ENCODE measurements at regions not wholly inside any gene's neighbourhood (a gene's known extent, or its start where the extent isn't known, plus 50 kb on each side); places are given as distances from the start of the nearest gene placed in this dataset.

DNA sequence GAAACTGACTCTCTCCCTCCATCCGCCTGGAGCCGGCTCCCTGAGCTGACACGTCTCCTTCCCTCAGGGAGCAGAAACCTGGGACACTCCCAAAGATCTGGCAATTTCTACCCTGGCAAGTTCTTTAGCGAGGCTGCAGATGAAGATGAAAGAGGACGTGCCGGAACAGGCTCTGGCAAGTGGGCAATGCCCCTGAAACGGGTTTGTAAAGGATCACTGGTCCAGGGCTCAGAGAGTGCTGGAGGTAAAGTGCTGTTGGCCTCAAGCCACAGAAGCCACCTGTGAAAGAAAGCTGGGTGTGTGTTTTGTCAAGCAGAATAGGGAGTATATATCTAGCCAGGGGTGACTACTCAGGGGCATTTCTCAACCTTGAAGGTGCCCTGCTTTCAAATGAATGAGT lies 131.4 kb upstream of the ATP6AP2 start:
- no peak for DNase-seq

DNA sequence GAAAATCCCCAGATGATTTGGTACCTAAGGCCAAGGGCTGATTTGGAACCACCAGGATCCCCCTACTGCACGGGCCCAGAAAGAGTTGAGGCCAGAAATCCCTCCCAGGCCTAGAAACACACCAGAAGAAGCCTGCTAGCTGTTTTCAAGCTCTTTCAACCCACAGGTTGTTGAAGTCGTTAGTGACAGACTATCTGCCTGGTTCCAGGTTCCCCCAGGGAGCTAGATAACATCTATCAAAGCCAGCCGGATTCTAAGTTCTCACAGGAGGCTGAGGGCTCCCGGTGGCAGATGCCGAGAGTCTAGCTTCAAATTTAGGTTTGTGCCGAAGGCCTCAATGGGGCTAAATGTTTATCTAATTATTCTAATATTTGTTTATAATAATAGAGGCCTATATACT lies 132.0 kb upstream of the ATP6AP2 start:
- DNase-seq = no peak

DNA sequence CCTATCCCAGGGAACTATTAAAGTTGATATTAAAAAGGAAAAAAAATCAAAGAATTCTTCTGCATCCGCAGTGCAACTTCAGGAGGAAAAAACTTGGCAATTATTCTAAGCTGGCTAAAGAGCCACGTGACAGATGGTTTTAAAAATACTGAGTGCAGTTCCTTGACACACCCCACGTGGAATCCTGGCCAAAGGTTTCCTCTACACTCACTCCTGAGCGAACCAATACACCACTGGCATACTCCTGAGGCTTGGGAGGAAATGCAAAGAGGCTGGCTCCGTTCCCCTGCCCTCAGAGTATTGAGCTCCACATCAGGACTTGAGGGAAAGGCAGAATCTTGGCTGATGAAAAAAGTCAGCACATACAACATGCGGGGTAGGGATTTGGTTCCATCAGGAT lies 133.8 kb upstream of the ATP6AP2 start:
- DNase-seq = no peak

DNA sequence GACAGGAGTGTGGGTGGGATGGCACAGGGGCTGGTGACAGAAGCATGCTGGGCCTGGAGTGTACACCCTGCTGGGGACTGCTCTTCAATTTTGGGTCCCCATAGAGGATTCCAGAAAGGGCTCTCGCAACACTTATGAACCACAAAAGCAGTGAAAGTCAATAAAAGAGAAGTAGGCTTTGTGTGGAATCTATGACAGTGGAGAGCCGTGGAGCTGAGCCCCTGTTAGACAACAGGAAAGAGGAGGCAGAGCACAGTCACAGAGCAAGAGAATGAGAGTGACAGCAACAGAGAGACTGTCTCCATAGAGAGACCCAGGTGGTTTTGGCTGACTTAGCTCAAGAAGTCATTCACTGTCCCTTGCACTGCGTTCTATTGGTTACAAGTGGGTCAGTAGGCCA lies 135.1 kb upstream of the ATP6AP2 start:
- no peak for DNase-seq

DNA sequence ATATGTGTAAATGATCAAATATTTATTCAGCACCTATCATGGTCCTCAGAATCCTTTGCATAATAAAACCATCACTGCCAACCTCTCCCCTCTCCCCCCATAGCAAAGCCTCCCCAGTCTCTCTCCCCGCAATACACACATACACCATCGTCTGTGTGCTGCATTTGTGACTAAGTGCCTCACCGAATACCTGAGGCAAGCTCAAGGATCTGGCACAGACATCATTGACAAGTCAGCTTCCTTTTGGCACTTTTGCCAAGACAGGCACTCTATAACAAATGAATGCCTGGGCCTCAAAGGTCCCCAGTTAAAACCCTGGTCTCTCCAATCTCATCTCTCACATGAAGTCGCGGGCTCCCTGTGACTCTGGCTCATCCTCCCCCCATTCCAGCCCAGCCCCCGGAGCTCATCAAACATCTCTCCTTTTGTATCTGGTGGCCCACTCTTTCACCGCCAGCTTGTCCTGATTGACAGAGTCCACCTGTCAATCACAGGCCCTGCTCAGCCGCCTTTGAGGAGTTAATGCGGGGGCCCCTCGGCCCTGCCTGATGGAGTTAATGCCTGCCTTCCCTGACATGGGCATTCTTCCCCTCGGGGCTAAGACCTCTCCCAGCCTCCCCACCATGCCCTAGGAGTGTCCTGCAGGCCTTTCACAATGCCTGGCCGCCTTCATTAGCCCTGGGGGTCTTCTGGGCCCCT lies 135.8 kb upstream of the ATP6AP2 start:
- DNase-seq = no peak

DNA sequence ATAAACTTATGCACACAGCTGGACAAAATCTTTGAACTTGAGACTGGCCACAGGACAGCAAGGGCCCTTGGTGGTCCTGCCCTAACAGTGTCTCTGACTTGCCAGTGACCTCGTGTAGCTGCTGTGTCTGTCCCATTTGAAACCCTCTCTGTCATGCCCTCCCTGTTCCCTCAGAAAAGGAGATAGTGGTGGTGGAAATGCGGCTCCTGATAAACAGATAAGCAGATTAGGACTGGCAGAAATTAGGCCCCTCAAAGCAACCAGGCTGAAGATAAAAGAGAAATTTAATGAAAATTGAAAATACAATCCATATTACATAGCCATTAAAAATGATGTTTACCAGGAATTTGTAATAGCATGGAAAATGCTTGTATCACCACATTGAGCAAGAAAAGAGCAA lies 136.6 kb upstream of the ATP6AP2 start:
- no peak for DNase-seq

DNA sequence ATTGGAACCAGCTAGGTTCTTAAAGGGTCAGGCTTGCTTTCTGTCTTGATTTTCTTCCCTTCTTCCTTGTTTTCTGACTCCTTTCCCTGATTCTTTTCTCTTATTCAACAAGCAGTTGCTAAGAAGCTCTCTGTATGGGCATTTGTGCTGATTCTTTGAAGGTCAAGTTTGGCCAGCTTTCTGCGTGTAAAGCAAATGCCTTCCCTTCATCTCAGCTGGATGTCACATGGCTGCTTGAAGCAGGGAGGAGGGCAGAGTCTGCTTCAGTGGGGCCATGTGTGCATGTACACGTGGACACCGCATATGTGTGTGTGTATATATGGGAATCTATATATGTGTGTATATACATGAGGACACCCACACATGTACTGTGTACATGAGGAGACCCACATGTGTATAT lies 139.9 kb upstream of the ATP6AP2 start:
- DNase-seq = no peak

DNA sequence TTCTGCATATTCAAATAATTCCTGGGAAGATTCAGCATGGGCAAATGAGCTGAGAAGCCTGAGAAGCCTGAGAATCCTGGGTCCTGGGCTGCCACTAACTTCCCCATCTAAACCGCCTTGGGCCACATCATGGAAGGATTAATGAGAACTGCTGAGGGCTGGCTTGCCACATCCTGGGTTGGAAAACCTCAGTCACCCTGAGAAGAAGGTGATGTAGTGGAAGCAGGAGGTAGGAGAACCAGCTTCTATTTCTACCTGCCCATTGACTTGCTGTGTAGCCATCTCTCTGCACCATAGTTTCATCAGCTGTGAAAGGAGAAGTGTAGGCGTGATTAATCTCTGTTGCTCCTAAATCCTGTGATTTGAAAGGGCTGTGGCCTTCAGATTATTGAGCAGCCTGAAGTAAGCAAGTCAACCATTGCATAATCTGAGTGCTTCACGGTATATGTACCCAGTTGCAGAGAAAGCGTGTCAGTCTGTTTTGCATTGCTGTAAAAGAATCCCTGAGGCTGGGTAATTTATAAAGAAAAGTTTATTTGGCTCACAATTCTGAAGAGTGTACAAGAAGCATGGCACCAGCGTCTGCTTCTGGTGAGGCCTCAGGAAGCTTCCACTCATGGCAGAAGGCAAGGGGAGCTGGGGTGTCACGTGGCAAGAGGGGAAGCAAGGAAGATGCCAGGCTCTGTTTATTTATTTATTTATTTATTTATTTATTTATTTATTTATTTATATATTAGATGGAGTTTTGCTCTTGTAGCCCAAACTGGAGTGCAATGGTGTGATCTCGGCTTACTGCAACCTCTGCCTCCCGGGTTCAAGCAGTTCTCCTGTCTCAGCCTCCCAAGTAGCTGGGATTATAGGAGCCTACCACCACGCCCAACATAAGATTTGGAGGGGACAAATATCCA lies 140.9 kb upstream of the ATP6AP2 start:
- DNase-seq = no peak

DNA sequence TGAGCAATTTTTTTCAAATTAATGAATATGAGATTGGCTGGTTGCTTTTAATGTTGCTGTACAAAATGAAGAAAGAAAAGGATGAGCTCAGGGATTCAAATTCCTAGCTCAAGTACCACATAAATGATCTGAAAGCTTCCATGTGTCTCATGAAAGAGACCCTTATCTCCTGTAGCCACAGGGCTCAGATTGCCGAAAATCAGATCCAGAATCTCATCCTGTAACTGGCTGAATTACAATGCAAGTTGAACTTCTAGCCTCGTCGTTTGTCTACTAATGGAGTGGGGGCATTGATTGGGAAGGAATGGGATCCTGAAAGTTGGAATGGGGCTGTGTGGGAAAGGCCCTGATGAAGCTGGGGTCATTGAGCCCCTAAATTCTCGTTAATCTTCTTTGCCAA lies 143.4 kb upstream of the ATP6AP2 start:
- DNase-seq = no peak

DNA sequence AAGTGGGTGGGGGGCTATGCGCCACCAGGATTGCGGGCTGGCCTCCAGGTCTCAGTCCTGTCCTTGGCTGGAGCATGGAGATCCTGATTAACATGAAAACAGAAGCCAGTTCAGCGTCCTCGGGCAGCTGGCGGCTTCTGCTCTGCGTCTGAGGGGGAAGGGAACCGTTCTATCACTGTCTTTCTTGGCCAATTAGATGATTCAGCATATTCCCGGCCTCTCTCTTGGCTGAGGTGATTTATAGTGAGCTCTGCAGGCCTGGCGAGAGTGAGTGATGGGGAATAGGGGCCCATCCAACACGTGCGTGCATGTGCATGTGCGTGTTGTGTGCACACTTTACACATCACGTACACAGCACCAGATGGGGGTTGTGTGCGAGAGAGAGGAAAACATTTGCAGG lies 145.8 kb upstream of the ATP6AP2 start:
- DNase-seq = no peak

DNA sequence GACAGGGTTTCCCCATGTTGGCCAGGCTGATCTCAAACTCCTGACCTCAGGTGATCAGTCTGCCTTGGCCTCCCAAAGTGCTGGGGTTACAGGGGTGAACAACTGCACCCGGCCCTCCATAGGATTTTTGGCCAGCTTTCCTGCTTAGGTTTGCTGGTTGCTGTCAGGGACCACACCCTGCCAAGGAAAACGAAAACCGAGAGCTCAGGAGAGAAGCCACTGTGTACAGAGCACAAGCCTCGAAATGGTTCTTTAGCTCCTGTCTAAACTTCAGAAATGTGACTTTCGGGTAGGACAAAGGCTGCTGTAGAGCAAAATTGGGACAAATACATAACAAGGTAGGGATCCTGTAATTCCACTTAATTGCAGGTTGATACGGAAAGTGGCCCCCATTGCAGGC lies 146.3 kb upstream of the ATP6AP2 start:
- no peak for DNase-seq

DNA sequence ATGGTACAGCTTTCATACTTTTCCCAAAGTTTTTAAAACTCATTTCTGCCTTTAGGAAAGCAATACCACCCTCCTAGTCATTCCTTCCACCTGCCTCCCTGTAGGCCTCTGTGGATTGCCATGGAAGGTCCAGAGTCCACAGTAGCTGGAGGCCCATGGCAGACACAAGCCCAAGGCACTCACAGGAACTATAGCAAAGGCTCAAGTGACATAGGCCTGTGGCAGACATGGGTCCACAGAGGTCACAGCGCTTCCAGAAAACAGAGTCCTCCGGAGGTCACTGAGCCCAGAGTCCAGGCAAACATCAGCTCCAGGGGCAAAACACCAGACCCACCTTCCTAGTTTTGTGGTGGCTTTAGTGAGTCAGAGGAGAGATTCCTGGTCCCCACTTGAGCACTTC lies 147.6 kb upstream of the ATP6AP2 start:
- no peak for DNase-seq

DNA sequence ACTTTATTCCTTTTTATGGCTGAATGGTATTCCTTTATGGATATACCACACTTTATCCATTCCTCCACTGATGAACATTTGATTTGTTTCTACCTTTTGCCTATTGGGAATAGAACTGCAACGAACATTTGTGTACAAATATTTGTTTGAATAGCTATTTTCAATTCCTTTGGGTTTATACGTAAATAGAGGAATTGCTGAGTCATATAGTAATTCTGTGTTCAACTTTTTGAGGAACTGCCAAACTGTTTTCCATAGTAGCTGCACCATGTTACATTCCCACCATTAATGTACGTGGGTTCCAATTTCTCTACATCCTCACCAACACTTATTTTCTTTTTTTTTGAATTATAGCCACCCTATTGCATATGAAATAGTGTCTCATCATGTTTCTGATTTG lies 156.5 kb upstream of the ATP6AP2 start:
- DNase-seq = no peak

DNA sequence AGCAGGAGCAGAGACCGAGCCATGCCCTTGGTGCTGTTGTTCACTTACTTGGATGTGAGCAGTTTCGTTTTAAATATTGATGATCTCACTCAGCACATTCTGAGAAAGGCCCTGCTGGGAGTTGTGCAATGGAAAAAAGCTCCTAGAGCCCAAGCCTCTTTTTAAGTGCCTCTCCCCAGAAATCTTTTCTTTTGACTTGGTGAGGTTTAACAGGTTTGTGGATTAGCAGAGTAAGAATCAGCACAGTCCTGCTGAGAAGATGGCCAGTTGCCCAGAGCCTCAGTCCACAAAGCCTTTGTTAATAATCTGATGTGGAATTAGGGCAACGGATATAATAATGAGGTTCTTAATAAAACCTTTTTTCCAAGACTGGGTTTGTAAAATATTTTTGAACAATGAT lies 157.5 kb upstream of the ATP6AP2 start:
- no peak for DNase-seq

DNA sequence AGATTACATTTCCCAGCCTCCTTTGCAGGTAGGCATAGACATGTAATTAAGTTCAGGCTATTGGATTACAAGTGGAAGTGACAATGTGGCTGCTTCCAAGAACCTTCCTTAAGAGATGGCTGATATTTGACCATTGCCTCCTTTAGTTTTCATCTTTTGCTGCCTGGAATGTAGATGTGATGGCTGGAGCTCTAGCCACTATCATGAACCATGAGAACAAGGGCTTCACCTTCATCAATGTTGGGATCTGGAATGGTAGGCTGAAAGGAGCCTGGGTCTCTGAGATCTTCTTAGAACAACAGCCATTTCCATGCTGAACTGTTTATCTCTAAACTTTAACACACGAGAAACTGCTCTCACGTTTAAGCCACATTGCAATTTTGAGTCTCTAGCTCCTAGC lies 158.7 kb upstream of the ATP6AP2 start:
- no peak for DNase-seq

DNA sequence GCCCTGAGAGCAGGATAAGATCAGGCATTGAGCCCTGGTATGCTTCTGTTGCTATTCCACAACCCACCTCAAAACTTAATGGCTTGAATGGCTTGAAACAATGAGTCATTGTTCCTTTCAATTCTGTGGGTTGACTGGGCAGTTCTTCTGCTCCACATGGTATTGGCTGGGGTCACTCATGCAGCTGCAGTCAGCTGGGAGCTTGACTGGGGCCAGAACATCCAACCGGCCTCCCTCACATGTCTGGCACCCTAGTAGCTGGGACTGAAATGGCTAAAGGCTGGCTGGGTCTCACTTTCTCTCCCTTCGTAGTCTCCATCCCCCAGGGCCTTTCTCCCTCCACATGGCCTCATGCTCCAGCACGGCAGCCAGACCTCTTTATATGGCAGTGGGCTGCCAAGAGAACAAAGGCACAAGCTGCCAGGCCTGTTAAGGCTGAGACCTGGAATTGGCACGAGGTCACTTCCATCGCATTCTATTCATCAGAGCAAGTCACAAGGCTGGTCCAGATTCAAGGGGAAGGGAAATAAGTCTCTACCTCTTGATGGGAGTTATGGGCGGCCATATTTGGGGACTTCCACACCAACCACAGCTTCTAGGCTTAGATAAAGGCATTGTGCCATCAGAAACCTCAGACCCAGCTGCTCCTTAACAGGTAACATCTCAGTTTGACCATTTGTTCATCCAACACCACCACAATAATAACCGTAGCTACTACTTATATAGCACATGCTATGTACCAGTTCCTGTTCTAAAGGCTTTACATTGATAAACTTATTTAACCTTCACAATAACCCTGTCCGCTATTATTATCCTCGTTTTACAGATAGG lies 159.7 kb upstream of the ATP6AP2 start:
- no peak for DNase-seq

DNA sequence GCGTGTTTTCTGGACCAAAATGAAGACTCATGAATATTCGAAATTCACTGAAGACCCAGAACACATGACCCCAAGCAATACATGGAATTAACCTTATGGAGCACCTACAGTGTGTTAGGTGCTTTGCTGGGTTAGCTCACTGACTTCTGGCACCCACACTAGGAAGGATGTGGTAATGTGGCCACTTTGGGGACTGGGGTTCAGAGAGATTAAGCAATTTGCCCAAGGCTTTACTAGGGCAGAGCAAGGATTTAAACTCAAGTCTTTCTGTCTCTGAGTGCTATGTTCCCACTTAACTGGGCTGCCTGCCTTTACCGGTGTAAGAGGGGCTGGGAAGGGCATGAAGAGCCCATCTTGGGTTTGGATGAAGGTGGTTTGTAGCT lies 162.0 kb upstream of the ATP6AP2 start:
- no peak for DNase-seq

DNA sequence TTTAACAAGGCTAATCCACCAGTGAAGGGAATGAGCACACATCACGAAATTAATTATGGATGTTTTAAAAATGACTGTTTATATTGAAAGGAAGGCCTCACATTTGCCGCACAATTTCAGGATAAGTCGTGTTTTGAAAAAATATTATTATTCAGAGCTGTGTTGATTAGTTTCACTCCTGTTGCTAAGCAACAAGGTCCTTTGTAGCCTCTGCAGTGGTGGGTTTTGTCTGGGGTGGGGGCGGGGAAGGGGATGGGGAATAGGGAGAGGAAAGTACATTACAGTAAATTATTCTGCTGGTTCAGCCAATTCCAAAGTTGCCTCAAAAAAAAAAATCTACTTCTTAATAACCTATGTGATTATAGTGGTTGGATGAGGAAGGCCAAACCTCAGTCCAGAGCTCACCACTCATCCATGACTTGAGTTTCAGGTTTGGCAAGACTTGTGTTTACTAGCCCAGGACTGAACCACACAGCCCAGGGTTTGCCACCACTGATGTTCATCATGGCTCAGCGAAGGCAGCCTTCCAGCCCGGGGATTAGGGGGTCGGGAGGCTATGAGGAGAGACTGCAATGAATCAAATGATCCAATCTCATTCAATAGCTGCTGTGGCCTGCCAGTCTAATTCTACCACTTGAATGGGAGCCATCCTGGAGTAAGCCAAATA lies 162.5 kb upstream of the ATP6AP2 start:
- no peak for DNase-seq

DNA sequence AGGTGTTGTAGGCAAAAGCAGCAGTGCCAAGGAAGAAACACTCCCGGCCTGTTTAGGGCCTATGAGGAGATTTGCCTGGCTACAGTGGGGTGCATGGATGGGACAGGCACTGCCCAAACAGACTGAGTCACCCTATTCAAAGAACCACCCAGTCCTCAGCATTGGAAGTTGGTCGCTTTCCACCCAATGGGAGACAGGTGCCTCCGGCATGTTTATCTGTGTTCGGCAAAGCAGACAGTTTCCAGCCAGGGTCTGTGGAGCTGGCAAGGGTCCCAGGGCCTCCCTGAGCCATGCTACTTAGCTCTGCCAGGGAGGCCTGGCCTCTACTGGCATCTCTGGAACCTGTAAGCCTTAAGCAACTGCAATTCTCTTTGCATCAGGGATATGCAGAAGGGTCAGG lies 165.1 kb upstream of the ATP6AP2 start:
- no peak for DNase-seq

DNA sequence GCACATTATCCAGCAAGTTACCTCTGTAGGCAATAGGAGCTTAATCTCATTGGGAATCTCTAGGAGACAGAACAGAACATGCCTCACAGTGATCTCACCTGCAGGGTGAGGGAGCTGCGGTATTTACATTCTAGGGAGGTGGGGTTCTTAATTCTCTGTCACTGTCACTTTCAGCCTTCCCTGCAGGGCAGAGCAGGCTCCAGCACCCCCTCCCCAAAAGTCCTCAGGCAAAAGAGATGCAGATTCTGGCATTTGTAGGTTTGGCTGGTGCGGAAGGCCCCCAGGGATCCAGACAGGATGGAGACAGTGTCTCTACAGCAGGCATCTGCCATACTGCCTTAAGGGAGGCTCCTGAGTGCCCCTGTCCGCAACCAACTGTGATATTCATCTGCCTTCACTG lies 166.4 kb upstream of the ATP6AP2 start:
- DNase-seq = no peak

DNA sequence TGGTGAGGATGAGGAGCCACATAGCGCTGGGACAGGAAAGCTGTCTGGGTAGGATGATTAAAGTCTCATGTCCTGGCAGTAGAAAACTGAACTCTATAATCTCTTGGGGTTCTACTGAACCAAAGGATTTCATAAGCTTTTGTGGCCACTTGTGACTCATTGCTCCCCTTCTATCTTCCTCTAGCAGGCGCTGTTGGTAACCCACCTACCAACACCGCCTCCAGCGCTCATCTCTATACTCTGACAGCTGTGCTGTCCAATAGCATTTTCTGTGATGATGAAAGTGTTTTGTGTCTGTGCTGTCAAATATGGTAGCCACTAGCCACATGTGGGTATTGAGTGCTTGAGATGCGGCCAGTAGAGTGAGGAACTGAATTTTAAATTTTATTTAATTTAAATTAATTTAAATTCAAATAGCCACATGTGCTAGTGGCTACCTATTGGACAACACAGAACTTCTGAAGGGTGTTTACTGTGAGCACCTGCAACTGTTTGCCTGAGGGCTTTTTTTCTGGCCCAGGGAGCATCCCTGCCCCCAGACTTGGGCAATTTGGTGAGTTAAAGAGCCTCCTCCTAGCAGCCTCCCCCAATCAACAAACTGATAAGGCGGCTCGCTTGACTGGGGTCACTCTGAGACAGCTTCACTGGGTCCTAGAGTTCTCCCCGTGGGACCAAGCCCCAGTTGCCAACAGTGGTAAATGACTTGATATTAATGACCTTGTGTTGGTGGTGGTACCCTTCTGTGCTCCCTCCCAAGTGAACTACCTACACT lies 169.2 kb upstream of the ATP6AP2 start:
- no peak for DNase-seq

DNA sequence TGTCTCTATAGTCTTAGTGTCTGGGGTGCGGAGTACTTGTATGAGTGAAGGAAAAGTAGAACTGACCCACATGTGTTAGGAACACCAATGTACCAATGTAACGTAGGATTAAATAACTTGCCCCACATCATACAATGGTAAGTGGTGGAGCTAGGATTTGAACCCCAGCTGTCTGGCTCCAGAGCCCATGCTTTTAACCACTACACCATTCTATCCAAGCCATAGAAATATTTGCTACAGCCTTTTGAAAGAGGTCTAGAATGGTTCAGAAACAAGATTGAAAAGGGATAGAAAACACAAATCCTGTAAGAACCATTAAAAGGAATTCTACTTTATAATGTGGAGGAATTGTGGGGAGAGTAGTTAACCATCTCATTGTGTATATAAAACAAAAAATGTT lies 169.9 kb upstream of the ATP6AP2 start:
- no peak for DNase-seq

Measured in activated CD4-positive, CD25-positive, alpha-beta regulatory T cell (primary cell).